ENCODE measurements at regions not wholly inside any gene's neighbourhood (a gene's known extent, or its start where the extent isn't known, plus 50 kb on each side); places are given as distances from the start of the nearest gene placed in this dataset.

GRCh38 chr6:106910999-106911949 lies 63.3 kb downstream of the CD24 start:
- intact Hi-C loops (cut with DNase I; ENCODE audit: low total_unique reads) = no loop called here
- H3K27me3 ChIP-seq = no peaks in the 10 kb centered on the region
- H3K4me3 ChIP-seq = no peak overlapping the region
- H3K4me1 ChIP-seq = no peaks in the 10 kb centered on the region
- no peaks in the 10 kb centered on the region for H3K9me3 ChIP-seq
- H3K36me3 ChIP-seq (ENCODE audit: low read depth, missing control alignments) = no peaks in the 10 kb centered on the region
- no peak for DNase-seq
- no peak overlapping the region for H3K27ac ChIP-seq
- TF ChIP-seq POLR2A (IDR thresholded peaks at IDR 0.05) = no peak
- TF ChIP-seq, protein P1, sequence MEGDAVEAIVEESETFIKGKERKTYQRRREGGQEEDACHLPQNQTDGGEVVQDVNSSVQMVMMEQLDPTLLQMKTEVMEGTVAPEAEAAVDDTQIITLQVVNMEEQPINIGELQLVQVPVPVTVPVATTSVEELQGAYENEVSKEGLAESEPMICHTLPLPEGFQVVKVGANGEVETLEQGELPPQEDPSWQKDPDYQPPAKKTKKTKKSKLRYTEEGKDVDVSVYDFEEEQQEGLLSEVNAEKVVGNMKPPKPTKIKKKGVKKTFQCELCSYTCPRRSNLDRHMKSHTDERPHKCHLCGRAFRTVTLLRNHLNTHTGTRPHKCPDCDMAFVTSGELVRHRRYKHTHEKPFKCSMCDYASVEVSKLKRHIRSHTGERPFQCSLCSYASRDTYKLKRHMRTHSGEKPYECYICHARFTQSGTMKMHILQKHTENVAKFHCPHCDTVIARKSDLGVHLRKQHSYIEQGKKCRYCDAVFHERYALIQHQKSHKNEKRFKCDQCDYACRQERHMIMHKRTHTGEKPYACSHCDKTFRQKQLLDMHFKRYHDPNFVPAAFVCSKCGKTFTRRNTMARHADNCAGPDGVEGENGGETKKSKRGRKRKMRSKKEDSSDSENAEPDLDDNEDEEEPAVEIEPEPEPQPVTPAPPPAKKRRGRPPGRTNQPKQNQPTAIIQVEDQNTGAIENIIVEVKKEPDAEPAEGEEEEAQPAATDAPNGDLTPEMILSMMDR (IDR thresholded peaks at IDR 0.05) = no peak
- WGBS, 2 donors = 75 to 85% methylated on average over 7 of the region's 7 CpGs

DNA sequence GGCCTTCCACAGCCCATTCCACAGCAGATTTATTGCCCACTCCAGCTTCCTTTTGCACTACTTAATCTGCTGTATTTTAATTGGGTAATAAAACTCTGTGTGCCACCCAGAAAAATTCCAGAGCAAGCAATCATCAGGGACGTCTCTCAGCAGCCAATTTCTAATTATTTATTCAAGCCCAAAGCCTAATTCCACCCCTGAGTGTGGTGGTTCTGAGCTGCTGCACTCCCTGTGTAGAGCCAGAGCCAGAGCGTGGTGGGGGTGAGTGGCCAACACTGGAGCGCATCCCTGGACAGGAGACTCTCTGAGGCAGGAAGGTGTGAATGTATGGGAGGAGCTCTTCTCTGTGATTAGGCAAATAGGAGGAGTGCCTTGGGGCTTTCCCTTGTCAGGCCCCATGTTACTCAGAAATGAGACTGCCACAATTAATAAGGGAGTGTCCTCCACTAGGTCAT lies 66.1 kb downstream of the CD24 start:
- H3K36me3 ChIP-seq (ENCODE audit: low read depth, missing control alignments) = no peaks in the 10 kb centered on the region
- H3K27me3 ChIP-seq = no peaks in the 10 kb centered on the region
- no peaks in the 10 kb centered on the region for H3K9me3 ChIP-seq
- no peak for DNase-seq
- TF ChIP-seq POLR2A (IDR thresholded peaks at IDR 0.05) = no peak
- TF ChIP-seq, protein P1 (IDR thresholded peaks at IDR 0.05) = no peak
- 34 to 63% methylated on average over 3 of the region's 3 CpGs for WGBS, 2 donors
- no peaks in the 10 kb centered on the region for H3K4me1 ChIP-seq
- no peak overlapping the region for H3K27ac ChIP-seq
- no peak overlapping the region for H3K4me3 ChIP-seq
- intact Hi-C loops (cut with DNase I; ENCODE audit: low total_unique reads) = no loop called here

DNA sequence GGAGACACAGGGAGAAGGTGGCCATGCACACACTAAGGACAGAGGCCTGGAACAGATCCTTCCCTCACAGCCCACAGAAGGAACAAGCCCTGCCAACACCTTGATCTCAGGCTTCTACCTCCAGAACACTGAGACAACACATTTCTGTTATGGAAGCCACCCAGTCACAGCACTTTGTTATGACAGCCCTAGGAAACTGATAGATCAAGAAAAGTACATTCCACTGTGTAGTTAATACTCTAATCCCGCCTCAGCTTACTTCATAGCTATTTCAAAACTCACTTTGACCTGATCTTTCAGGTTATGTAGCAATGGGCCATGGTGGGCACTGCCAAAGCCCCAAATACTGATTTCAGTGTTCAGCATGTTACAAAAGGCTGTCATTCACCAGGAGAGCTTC lies 66.8 kb downstream of the CD24 start:
- Histone ChIP-seq H3K4me3 (no peak overlapping the region), H3K27ac (no peak overlapping the region), H3K27me3 (no peaks in the 10 kb centered on the region), H3K36me3 (ENCODE audit: low read depth, missing control alignments) (no peaks in the 10 kb centered on the region), H3K9me3 (no peaks in the 10 kb centered on the region), H3K4me1 (no peaks in the 10 kb centered on the region)
- 84 to 88% methylated on average over 1 of the region's 1 CpG for WGBS, 2 donors
- intact Hi-C loops (cut with DNase I; ENCODE audit: low total_unique reads) = no loop called here
- no peak for DNase-seq
- TF ChIP-seq, protein P1 (IDR thresholded peaks at IDR 0.05) = no peak
- no peak for TF ChIP-seq POLR2A (IDR thresholded peaks at IDR 0.05)

DNA sequence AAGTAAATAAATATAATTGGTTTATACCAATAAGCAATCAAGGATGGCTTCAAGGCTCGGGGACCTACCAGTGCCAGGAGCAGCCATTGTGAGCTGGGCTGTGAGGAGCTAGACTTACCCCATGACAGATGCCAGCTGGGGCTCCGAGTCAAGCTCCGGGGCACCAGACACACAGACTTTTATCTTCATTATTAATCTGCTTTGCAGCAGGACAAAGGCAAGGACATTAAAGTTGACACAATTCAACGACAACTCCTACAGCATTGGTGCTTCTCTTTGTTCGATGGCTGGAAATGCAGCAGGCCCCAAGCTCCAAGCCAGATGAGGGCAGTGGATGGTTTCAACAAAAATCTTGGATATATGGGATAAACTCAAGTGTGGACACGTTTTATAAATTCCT lies 68.3 kb downstream of the CD24 start:
- Histone ChIP-seq H3K36me3 (ENCODE audit: low read depth, missing control alignments) (no peaks in the 10 kb centered on the region), H3K27ac (no peak overlapping the region), H3K4me1 (no peaks in the 10 kb centered on the region), H3K27me3 (no peaks in the 10 kb centered on the region), H3K9me3 (no peaks in the 10 kb centered on the region), H3K4me3 (no peak overlapping the region)
- WGBS, 2 donors = 90% methylated on average over 6 of the region's 6 CpGs
- intact Hi-C loops (cut with DNase I; ENCODE audit: low total_unique reads) = no loop called here
- TF ChIP-seq, protein P1 (IDR thresholded peaks at IDR 0.05) = no peak
- TF ChIP-seq POLR2A (IDR thresholded peaks at IDR 0.05) = no peak
- no peak for DNase-seq

Measured in testis (tissue), 2 donors.